Right atrium auricular region (tissue), 2 donors: ENCODE measurements at regions not wholly inside any gene's neighbourhood (a gene's known extent, or its start where the extent isn't known, plus 50 kb on each side); places are given as distances from the start of the nearest gene placed in this dataset.

Source experiments
- DNase-seq: peaks from one replicate; pipeline ENCODE4 v3.0.0-alpha.2; 2019; ENCODE audit warnings: low spot score
- H3K27ac ChIP-seq, 2 donors: fragments of 200-600 bp; sonication (generic); 1 replicate in 1 of 2; 2 replicates in 1 of 2; pipeline ENCODE4 v1.5.1; 2016 to 2019
- H3K27me3 ChIP-seq, 2 donors: fragments of 200-600 bp; sonication (generic); one replicate each; pipeline versions ENCODE4 v1.5.1 to v1.6.0; 2017 to 2019
- H3K36me3 ChIP-seq: fragments of 200-600 bp; sonication (generic); one replicate; pipeline ENCODE4 v1.5.1; 2016
- H3K4me1 ChIP-seq, 2 donors: fragments of 200-600 bp; sonication (generic); one replicate each; pipeline versions ENCODE4 v1.5.1 to v1.6.0; 2017 to 2019
- H3K4me3 ChIP-seq, 2 donors: fragments of 200-600 bp; sonication (generic); 1 replicate in 1 of 2; 2 replicates in 1 of 2; pipeline ENCODE4 v1.5.1; 2017 to 2019; ENCODE audit warnings: mild to moderate bottlenecking in 1 of 2, moderate library complexity in 1 of 2
- H3K9me3 ChIP-seq, 2 donors: fragments of 200-600 bp; sonication (generic); one replicate each; pipeline ENCODE4 v1.5.1; 2019
- CTCF ChIP-seq, 2 donors: fragments of 200-600 bp; sonication (generic); IDR thresholded peaks; one replicate each; pipeline ENCODE4 v1.5.1; 2019; ENCODE audit warnings: antibody characterized with exemption in 2 of 2

- Histone ChIP-seq H3K27ac (no peak overlapping the region), H3K4me1 (no peaks in the 10 kb centered on the region), H3K4me3 (no peak overlapping the region), H3K36me3 (no peaks in the 10 kb centered on the region), H3K27me3 (no peaks in the 10 kb centered on the region), H3K9me3 (no peaks in the 10 kb centered on the region)
- TF ChIP-seq CTCF (IDR thresholded peaks at IDR 0.05) = no peak
- no peak for DNase-seq
These were observed 741.1 kb downstream of the DIAPH3 start for GRCh38 chr13:59422646-59423045.

- H3K4me3 ChIP-seq = no peak overlapping the region
- H3K4me1 ChIP-seq = no peaks in the 10 kb centered on the region
- H3K27me3 ChIP-seq = no peaks in the 10 kb centered on the region
- no peak overlapping the region for H3K27ac ChIP-seq
- no peak for DNase-seq
- H3K9me3 ChIP-seq = no peaks in the 10 kb centered on the region
- H3K36me3 ChIP-seq = no peaks in the 10 kb centered on the region
- no peak for TF ChIP-seq CTCF (IDR thresholded peaks at IDR 0.05)
These were observed 739.9 kb downstream of the DIAPH3 start for GRCh38 chr13:59423708-59424340.

- no peak for TF ChIP-seq CTCF (IDR thresholded peaks at IDR 0.05)
- no peak overlapping the region for H3K27ac ChIP-seq
- no peaks in the 10 kb centered on the region for H3K4me1 ChIP-seq
- no peak for DNase-seq
- H3K9me3 ChIP-seq = peaks cover 0 to 3% of the 10 kb centered on the region in 2 donors
- H3K27me3 ChIP-seq = no peaks in the 10 kb centered on the region
- H3K4me3 ChIP-seq = no peak overlapping the region
- no peaks in the 10 kb centered on the region for H3K36me3 ChIP-seq
These were observed 739.1 kb downstream of the DIAPH3 start for GRCh38 chr13:59424661-59425060.

- no peak for TF ChIP-seq CTCF (IDR thresholded peaks at IDR 0.05)
- no peaks in the 10 kb centered on the region for H3K27me3 ChIP-seq
- no peak overlapping the region for H3K4me3 ChIP-seq
- H3K36me3 ChIP-seq = no peaks in the 10 kb centered on the region
- DNase-seq = no peak
- no peak overlapping the region for H3K27ac ChIP-seq
- H3K9me3 ChIP-seq = peaks cover 0 to 6% of the 10 kb centered on the region in 2 donors
- no peaks in the 10 kb centered on the region for H3K4me1 ChIP-seq
These were observed 738.5 kb downstream of the DIAPH3 start for GRCh38 chr13:59425211-59425741.

GRCh38 chr13:59435024-59435423 is 728.7 kb downstream of the DIAPH3 start:
- H3K4me1 ChIP-seq = no peaks in the 10 kb centered on the region

More at GRCh38 chr13:59435024-59435423, 728.7 kb downstream of the DIAPH3 start:
- no peak overlapping the region for H3K27ac ChIP-seq
- H3K27me3 ChIP-seq = no peaks in the 10 kb centered on the region
- DNase-seq = no peak
- H3K36me3 ChIP-seq = no peaks in the 10 kb centered on the region
- peaks cover 0 to 36% of the 10 kb centered on the region in 2 donors for H3K9me3 ChIP-seq
- no peak for TF ChIP-seq CTCF (IDR thresholded peaks at IDR 0.05)
- H3K4me3 ChIP-seq = no peak overlapping the region
